ENCODE measurements at regions not wholly inside any gene's neighbourhood (a gene's known extent, or its start where the extent isn't known, plus 50 kb on each side); places are given as distances from the start of the nearest gene placed in this dataset.

- no peak for DNase-seq
Measured at GRCh38 chr16:6916946-6917345, 415.7 kb upstream of the RBFOX1 start.

DNA sequence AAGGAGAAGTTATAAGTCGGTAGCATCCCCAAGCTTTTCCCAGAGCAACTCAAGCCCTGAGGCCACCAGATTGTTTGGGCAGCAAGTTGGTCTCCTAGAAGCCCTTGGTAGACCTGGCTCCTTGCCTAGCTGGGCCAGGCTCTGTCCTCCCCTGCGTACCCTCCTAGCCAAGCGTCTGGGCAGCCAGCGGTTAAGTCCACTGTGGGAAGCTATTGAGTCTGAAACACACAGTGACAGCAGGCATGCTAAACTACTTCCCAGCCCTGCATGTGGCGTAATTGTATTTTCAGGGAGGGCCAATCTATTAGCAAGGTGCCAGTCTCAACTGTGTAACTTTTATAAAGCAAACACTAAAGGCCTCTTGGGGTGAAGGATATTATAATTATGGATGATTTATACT lies 419.1 kb upstream of the RBFOX1 start:
- no peak for DNase-seq

DNA sequence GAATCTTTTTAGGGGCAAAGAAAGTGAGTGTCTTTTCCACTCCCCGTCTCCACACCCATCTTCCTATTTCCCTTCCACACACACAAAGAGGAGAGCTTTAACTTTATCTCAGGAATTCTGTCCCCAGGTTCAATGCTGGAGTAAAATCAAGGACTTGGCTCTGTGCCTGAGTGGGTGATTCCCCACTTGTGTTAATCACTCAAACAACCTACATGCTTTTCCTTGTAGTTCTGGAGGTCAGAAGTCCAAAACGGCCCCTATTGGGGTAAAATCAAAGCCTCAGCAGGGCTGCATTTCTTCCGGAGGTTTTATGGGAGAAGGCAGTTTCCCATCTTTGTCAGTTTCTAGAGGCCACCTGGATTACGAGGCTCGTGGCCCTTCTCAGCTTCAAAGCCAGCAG lies 422.3 kb upstream of the RBFOX1 start:
- DNase-seq, result no peak

DNA sequence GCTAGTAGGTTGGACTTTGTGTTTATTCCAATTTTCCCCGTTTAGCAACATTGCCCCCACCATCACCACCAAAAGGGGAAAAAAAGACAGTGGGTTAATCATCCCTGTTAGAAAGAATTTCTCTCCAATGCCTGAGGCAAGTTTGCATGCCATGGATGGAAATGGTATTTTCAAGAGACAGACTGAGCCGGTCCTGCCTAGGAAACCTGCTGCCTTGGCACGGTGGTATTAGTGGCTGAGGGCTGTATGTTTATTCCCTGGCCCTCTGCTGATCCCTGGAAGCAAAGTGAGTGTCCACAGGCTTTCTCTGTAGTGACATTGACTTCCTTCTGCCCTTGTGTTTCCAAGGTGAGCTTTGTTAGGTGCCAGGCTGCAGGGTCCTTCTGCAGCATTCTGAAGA lies 427.0 kb upstream of the RBFOX1 start:
- DNase-seq, result no peak

DNA sequence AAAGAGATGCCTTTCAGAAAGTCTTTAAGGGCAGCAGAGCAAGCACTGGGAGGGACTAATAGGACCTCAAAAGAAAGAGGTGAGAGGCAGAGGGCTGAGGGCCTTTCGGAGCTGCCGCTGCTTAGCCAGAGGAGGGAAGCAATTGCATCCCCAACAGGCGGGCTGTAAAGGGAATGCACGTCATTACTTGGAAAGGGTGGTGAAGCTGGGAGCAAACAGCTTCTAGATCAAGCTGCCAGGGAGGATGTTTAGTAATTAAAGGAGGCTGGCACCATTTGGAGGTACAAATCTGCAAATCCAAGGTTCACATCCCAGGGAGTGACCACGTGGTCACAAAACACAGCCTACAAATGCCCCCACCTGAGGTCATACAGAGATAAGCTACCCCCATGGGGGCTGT lies 429.0 kb upstream of the RBFOX1 start:
- no peak for DNase-seq

DNA sequence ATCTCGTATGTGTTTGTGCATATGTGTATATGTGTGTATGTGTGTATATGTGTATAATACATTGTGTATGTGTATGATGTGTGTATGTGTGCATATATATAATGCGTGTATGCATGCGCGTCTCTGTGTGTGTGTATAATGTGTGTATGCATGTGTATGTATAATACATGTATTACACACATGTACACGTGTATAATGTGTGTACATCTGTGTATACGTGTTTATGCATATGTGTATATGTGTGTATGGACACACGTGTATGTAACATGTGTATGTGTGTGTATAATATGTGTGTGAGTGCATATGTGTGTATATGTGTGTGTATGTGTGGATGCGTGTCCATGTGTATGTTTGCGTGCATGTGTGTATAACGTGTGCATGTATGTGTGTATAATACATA lies 433.7 kb upstream of the RBFOX1 start:
- DNase-seq, result no peak

DNA sequence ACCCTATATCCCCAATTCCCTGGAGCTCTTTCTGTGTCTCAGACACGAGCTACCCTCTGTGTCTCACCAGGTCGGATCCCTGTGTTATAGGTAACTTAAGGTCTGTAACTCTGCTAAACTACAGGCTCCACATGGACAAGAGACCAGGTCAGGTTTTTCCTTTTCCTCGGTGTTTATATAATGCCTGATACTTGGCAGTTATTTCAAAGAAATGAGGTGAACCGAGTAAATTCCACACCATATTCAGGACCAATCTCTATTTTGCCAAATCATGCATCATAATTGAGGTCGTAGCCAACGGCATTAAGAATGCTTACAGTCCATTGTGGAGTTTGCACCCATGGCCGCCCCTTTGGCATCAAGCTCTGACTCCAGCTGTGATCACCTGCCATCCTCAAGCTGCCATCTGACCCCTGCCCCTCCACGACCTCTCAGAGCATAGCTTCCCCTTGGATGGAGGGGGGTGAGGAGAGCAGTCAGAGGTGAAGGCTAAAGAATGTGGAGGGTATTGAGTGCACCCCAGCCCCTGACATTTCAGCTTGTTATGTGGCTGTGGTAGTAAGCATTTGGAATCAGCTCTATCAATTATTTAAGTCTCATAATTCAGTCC lies 434.7 kb upstream of the RBFOX1 start:
- no peak for DNase-seq

DNA sequence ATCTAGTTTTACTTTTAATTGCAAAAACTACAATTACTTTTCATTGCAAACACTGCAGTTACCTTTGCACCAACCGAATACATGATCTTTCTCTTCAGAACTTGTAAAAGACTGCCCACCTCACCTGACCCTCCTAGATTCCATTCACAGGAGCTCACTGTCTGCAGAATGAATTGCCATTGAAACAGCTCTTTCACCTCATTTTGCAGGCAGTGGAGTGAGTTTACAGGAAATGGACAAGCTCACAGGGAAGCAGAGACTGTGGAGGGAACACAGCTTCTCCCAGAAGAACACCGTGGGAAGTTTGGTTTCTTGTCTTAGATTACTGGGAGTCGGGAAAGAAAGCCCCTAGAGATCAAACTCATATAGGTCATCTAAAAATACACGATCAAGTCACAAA lies 439.7 kb upstream of the RBFOX1 start:
- DNase-seq, result no peak

DNA sequence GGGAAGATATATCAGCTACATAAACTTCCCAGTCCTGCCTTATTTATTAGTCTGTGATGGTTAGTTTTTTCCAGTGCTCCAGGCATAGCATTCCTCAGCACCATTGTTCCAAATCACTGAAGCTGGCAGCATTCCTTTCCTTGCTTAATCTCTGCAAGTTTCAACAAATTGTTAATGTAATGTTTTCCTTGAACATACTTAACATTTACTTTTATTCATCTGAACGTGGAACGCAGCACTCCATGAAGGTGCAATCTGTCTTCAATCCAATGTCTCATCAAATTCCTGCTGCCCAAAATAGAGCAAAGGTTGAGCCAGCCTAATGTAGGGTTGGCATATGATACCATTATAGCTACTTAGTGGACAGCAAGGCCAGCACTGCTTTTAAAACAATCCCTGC lies 441.1 kb upstream of the RBFOX1 start:
- no peak for DNase-seq

GRCh38 chr16:6888531-6888930 lies 444.1 kb upstream of the RBFOX1 start:
- no peak for DNase-seq

DNA sequence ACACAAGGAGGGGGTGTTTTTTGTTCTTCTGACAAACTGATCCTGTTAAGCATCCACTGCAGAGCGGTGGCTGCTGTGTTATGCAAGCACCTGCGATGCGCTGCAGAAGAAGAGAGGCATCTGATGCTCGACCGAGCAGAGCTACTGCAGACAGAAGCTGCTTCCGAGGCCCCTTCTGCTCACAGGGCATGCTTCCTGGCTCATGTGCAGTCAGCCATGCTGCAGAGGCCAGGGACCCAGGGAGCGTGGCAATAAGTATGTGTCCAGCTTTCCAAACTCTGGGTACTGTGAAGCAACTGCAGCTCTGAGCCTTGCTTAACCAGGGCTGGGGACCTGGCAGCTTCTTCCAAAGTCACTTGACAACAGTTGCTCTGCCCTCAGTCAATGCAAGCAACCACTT lies 448.6 kb upstream of the RBFOX1 start:
- DNase-seq, result no peak

DNA sequence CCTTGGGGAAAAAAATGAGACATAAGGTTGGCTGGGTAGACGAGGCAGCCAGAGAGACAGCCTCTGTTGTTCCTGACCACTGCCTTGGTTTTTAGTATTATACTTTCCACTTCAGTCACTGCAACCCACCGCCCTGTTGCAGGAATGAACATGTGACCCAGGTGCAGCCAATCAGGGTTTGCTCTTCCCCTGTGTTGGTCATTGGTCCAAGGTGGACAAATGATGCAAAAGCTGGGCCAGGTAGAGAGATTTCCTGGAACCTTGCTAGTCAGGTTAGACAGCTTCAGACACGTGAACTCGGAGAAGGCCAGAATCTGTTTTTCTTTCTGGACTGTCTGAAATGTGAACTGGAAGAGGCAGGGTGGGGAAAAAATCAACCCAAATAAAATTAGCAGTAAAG lies 452.4 kb upstream of the RBFOX1 start:
- no peak for DNase-seq

GRCh38 chr16:6864671-6865070 lies 468.0 kb upstream of the RBFOX1 start:
- DNase-seq, result no peak

DNA sequence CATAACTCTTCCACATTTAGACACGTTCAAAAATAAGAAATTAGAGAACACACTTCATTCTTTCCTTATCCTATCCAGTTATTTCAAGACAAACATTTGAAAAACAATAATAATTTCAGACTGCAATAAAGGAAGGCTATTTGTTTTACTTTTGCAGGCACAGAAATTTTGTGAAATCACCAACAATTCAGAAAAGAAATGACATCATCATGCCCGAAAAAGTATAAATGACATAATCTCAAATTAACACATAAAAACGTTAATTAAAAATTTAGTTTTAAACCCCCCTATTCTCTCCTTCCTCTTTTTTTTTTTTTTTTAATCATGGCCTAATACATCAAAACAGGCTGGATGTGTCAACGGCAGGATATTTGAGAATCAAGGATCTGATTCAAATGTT lies 468.4 kb upstream of the RBFOX1 start:
- no peak for DNase-seq

DNA sequence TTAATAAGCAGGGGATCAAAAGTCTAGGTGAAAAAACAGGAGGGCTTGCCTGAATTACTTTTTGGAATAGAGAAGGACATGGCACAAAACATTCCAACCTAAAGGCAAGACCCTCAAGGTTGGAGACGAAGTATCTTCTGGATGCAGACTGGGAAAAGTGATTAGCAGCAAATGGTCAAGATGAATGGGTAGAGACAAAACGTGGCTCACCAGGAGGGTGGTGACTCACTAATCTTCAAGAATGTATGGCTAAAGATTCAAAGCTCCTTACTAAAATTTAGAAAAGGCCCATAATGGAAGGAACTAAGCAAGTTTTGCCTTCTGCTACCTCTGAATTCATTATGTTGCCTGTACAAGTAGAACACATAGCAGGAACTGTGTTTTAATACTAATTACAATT lies 469.5 kb upstream of the RBFOX1 start:
- no peak for DNase-seq

DNA sequence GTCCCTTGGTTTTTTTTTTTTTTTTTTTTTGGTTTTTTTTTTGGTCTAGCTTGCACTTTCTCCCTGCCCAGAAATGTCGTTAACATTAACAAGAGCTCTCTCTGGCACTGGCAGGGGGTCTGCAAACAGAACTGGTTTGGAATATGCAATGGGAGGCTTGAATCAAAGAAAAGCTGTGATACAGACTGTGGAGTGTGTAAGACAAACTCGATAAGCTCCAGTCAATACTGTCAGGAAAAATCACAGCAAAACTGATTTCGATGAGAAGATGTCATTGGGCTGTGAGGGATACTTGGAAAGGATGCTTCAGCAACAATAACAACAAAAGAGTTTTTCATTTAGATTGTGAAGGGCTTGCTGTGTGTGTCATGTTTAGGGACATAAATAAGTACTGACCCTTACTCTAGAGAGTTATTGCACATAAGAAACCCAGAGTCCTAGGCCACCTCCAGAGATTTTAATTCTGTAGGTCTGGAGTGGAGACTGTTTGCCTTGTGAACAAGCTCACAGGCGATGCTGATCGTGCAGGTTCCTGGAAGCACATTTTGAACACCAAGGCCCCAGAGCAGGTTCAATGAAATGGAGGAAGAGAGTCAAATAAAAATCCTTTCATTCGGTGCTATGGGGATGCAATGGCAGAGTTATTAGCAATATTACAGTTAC lies 470.7 kb upstream of the RBFOX1 start:
- no peak for DNase-seq

DNA sequence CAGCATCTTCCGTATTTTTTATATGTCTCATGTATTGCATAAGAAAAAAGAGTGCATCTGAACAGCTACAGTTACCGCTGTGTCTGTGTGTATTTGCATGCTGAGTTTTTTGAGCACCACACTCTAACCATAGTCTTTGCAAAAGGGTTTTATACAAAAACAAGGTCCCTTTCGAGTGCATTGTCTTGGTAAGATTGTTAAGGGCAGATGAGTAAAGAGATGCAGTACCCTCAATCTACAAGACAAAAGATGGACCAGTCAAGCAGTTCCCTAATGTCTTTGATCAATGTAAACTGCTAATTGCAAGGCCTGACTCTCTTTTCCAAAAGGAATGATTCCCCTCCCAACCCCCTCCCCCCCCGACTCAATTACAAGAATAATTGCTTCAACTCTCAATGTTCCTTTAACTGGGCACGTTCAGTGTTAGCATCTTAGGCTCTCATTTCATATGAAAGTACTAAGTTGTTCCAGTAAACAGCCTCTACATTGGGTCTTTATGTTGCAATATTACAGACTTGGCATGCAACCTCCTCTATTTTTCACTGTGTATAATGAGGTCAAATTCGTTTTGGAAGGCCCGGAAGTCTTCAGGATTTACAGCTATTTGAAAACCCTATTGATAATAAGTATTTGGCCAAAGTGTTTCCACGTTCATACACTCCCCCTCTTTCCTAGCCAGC lies 471.4 kb upstream of the RBFOX1 start:
- DNase-seq, result no peak

DNA sequence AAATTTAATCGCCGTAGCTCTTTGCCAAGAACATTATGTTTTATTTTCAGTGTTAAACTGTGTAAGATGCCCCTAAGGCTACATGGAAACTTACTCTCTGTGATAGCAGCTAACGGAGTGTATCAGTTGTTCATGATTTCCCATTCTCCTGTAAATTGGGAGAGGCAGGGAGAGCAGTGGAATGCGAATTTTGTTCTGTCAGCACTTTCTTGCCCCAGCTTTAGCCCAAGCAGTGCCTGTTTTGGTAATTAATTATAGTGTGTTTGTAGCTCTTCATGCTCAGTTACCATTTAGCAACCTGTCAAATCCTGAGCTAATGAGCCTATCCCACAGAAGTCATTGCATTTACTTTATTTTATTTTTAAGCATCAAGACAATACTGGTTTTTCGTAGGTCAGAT lies 475.1 kb upstream of the RBFOX1 start:
- DNase-seq, result no peak

- no peak for DNase-seq
Measured at GRCh38 chr16:6856578-6856977, 476.1 kb upstream of the RBFOX1 start.

- DNase-seq, result no peak
Measured at GRCh38 chr16:6853565-6853964, 479.1 kb upstream of the RBFOX1 start.

GRCh38 chr16:6852643-6853225 lies 479.9 kb upstream of the RBFOX1 start:
- no peak for DNase-seq

- DNase-seq, result no peak
Measured at GRCh38 chr16:6846452-6846851, 486.2 kb upstream of the RBFOX1 start.

DNA sequence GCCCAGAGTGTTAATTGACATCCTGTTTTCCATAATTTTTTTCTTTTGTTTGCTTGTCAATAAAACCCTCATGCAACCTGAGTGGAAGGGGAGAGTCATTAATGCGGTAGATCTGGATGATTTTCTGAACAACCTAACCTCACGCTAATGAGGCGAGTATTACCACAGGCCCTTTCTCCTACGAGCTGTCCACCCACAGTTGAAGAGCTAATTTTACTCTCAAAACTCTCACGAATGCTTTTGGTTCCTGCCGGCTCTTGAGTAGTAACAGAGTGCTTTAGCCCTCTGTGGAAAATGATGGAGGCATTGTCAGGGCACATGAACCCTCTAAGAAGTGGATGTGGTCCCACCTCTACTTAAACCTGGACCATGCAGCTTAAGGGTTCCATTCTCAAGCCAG lies 491.3 kb upstream of the RBFOX1 start:
- no peak for DNase-seq

DNA sequence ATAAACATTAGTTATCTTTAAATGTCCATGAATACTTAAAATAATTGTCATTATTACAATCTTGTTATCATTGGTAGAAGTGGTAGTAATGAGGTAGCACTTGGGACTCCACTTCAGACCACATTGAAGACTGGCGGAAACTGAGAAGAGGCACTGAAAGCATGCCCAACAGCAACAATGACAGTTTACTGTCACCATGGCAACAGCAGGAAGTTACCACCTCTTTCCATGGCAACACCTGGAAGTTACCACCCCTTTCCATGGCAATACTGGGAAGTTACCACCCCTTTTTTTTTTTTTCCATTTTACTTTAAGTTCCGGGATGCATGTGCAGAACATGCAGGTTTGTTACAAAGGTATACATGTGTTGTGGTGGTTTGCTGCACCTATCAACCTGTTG lies 494.9 kb upstream of the RBFOX1 start:
- no peak for DNase-seq
